ENCODE measurements at regions not wholly inside any gene's neighbourhood (a gene's known extent, or its start where the extent isn't known, plus 50 kb on each side); places are given as distances from the start of the nearest gene placed in this dataset.

- TF ChIP-seq POLR2AphosphoS5 (IDR thresholded peaks at IDR 0.05; ENCODE audit: low read depth), result no peak
- no peak for TF ChIP-seq CTCF (IDR thresholded peaks at IDR 0.05; ENCODE audit: insufficient read depth, low read length)
Observed at GRCh38 chr5:90311401-90311800, 98.2 kb downstream of the CETN3 start.
